B cell (primary cell): ENCODE measurements at regions not wholly inside any gene's neighbourhood (a gene's known extent, or its start where the extent isn't known, plus 50 kb on each side); places are given as distances from the start of the nearest gene placed in this dataset.

ENCODE experiments used
- ATAC-seq: fragments of 200-7000 bp; cut with Tn5 transposase; one replicate; pipeline ENCODE4 v1.10.0; 2021; ENCODE audit warnings: low read depth, mild to moderate bottlenecking, moderate number of reproducible peaks, moderate library complexity
- CTCF ChIA-PET: fragments of 350-600 bp; sonication (Branson Sonifier 250); formaldehyde crosslinking; loops from one replicate; lab custom pipeline; 2021; ENCODE audit warnings: antibody characterized with exemption, inconsistent platforms; lab: Charles Lee
- POLR2A ChIA-PET: fragments of 350-600 bp; sonication (Branson Sonifier 250); formaldehyde crosslinking; loops from one replicate; lab custom pipeline; 2021; ENCODE audit warnings: antibody characterized with exemption; lab: Charles Lee
- DNase-seq: peaks from one replicate; pipeline ENCODE4 v3.0.0; 2013
- H2AFZ ChIP-seq: 2 replicates; pipeline ENCODE4 v1.6.1; 2012; ENCODE audit warnings: mild to moderate bottlenecking, low read depth, low read length; ENCODE audit not compliant: insufficient read depth, poor library complexity, severe bottlenecking
- H3K27ac ChIP-seq, 2 donors: 1 replicate in 1 of 2; 2 replicates in 1 of 2; pipeline ENCODE4 v1.5.1; 2012 to 2013; ENCODE audit warnings: low read length in 2 of 2, mild to moderate bottlenecking in 2 of 2, moderate library complexity in 1 of 2
- H3K27me3 ChIP-seq, 4 experiments: fragments of 200-600 bp in 1 of 4; sonication (generic) in 1 of 4; replicated peaks in 1 of 4; 1 replicate in 2 of 4; 2 replicates in 2 of 4; pipeline versions ENCODE4 v1.6.1 to v1.7.0; 2013 to 2016; ENCODE audit warnings: low read length in 3 of 4, mild to moderate bottlenecking in 2 of 4, mixed read lengths in 1 of 4, moderate library complexity in 1 of 4; ENCODE audit not compliant: insufficient read depth in 4 of 4, control insufficient read depth in 3 of 4; ENCODE audit errors: control extremely low read depth in 1 of 4
- H3K36me3 ChIP-seq, 2 experiments: replicated peaks in 1 of 2; 1 replicate in 1 of 2; 2 replicates in 1 of 2; pipeline versions ENCODE4 v1.6.1 to v1.7.1; 2013; ENCODE audit warnings: low read length in 1 of 2; ENCODE audit not compliant: insufficient read depth in 2 of 2, control insufficient read depth in 1 of 2; ENCODE audit errors: control extremely low read depth in 1 of 2, extremely low read depth in 1 of 2
- H3K4me1 ChIP-seq, 2 donors: fragments of 200-600 bp in 1 of 2; sonication (generic) in 1 of 2; 1 replicate in 1 of 2; 2 replicates in 1 of 2; pipeline versions ENCODE4 v1.5.1 to v1.6.1; 2013 to 2017; ENCODE audit warnings: low read length in 2 of 2; ENCODE audit not compliant: control insufficient read depth in 2 of 2, insufficient read depth in 2 of 2
- H3K4me2 ChIP-seq: replicated peaks from 2 replicates; pipeline ENCODE3; 2012; ENCODE audit warnings: mild to moderate bottlenecking, low read depth, low read length; ENCODE audit not compliant: poor library complexity, severe bottlenecking
- H3K4me3 ChIP-seq, 5 experiments: fragments of 200-600 bp in 1 of 5; sonication (generic) in 1 of 5; 1 replicate in 3 of 5; 2 replicates in 2 of 5; pipeline versions ENCODE4 v1.5.1 to v1.7.0; 2011 to 2016; ENCODE audit warnings: low read length in 4 of 5, mild to moderate bottlenecking in 4 of 5, low read depth in 2 of 5, control low read depth in 1 of 5, moderate library complexity in 1 of 5; ENCODE audit not compliant: insufficient read depth in 1 of 5; ENCODE audit errors: control extremely low read depth in 1 of 5, extremely low read depth in 1 of 5
- H3K79me2 ChIP-seq: fragments of 200-600 bp; sonication (generic); one replicate; pipeline ENCODE4 v1.6.0; 2016; ENCODE audit warnings: low read length; ENCODE audit not compliant: control insufficient read depth, insufficient read depth
- H3K9ac ChIP-seq: fragments of 200-600 bp; sonication (generic); 2 replicates; pipeline ENCODE4 v1.6.1; 2017; ENCODE audit warnings: mild to moderate bottlenecking, low read length, moderate library complexity
- H3K9me3 ChIP-seq, 3 donors: one replicate each; pipeline versions ENCODE4 v1.6.1 to v1.7.1; 2013; ENCODE audit warnings: low read length in 2 of 3; ENCODE audit not compliant: control insufficient read depth in 2 of 3, insufficient read depth in 1 of 3; ENCODE audit errors: control extremely low read depth in 1 of 3
- H4K20me1 ChIP-seq: 2 replicates; pipeline ENCODE4 v1.6.0; 2012; ENCODE audit warnings: mild to moderate bottlenecking, low read length; ENCODE audit not compliant: insufficient read depth, control insufficient read depth, poor library complexity, severe bottlenecking
- H3K27ac Mint-ChIP-seq: one replicate; pipeline ENCODE4 v1.8.0; 2021; ENCODE audit warnings: mixed read lengths
- H3K27me3 Mint-ChIP-seq: one replicate; pipeline ENCODE4 v1.8.0; 2021; ENCODE audit warnings: mixed read lengths
- H3K4me1 Mint-ChIP-seq: one replicate; pipeline ENCODE4 v1.8.0; 2021; ENCODE audit warnings: mixed read lengths
- H3K4me3 Mint-ChIP-seq: one replicate; pipeline ENCODE4 v1.8.0; 2021; ENCODE audit warnings: mixed read lengths
- H3K9me3 Mint-ChIP-seq: one replicate; pipeline ENCODE4 v1.8.0; 2022; ENCODE audit warnings: mixed read lengths; ENCODE audit not compliant: insufficient read depth
- EZH2 ChIP-seq: IDR thresholded peaks from 2 replicates; pipeline ENCODE4 v1.6.1; 2012; ENCODE audit warnings: borderline replicate concordance, low read depth, mild to moderate bottlenecking, moderate library complexity, low read length; ENCODE audit not compliant: insufficient read depth, poor library complexity, severe bottlenecking
- WGBS: methylation state at CpG from one replicate; pipeline ENCODE4 v1.1.5; 2013; ENCODE audit warnings: missing lambda C conversion rate; ENCODE audit not compliant: insufficient coverage; 5-methylcytosine and 5-hydroxymethylcytosine counted together
- intact Hi-C: fragments of 100-400 bp; cut with micrococcal nuclease; formaldehyde crosslinking; loops from one replicate; pipeline ENCODE4 v1.10.0; 2022
- TF ChIP-seq, protein P1 (sequence below): fragments of 200-600 bp; IDR thresholded peaks from one replicate; pipeline ENCODE4 v1.8.0; 2022; ENCODE audit warnings: antibody characterized with exemption, mild to moderate bottlenecking

DNA sequence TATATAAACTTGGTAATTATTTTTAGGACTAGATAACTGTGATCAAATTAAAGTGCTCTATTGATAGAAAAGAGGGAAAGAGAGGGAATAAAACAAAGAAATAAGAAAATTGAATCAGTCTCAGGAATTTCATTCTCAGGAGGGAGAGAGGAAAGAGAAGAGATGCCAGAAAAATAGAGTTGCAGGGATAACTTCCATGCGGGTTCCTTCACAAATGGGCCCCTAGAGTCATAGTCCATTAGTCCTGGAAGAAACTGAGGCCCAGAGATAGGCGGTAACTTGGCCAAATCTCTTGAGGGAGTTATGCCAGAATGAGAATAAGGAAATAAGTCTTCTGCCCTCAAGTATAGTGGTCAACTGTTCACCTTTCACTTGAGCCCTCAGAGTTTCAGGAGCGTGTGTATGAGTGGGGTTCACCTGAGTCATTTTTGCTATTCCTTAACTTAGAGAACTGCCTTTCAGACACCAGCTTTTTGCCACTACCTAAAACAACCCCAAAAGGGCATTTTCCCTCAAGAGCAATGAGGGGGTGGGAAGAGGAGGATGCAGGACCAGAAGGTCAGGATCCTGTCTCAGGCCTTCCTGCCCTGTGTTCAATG is 192.6 kb downstream of the MEX3B start:
- POLR2A ChIA-PET = no interaction called here
- no peak overlapping the region for H3K4me3 ChIP-seq
- no peak overlapping the region for H3K27ac ChIP-seq
- no peak for ATAC-seq
- Mint-ChIP-seq H3K4me1 (no peaks in the 10 kb centered on the region), H3K4me3 (no peak overlapping the region), H3K9me3 (no peaks in the 10 kb centered on the region), H3K27me3 (peaks cover 15% of the 10 kb centered on the region), H3K27ac (no peak overlapping the region)
- H3K4me2 ChIP-seq = no peak overlapping the region
- no peaks in the 10 kb centered on the region for H3K4me1 ChIP-seq
- DNase-seq = no peak
- intact Hi-C loops = no loop called here
- no peak overlapping the region for H3K9ac ChIP-seq
- H3K79me2 ChIP-seq = no peaks in the 10 kb centered on the region
- CTCF ChIA-PET = no interaction called here
- H4K20me1 ChIP-seq = no peaks in the 10 kb centered on the region
- no peaks in the 10 kb centered on the region for H3K36me3 ChIP-seq
- TF ChIP-seq, protein P1, sequence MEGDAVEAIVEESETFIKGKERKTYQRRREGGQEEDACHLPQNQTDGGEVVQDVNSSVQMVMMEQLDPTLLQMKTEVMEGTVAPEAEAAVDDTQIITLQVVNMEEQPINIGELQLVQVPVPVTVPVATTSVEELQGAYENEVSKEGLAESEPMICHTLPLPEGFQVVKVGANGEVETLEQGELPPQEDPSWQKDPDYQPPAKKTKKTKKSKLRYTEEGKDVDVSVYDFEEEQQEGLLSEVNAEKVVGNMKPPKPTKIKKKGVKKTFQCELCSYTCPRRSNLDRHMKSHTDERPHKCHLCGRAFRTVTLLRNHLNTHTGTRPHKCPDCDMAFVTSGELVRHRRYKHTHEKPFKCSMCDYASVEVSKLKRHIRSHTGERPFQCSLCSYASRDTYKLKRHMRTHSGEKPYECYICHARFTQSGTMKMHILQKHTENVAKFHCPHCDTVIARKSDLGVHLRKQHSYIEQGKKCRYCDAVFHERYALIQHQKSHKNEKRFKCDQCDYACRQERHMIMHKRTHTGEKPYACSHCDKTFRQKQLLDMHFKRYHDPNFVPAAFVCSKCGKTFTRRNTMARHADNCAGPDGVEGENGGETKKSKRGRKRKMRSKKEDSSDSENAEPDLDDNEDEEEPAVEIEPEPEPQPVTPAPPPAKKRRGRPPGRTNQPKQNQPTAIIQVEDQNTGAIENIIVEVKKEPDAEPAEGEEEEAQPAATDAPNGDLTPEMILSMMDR = no peak
- TF ChIP-seq EZH2 = no peak
- WGBS = 100% methylated on average over 1 of the region's 3 CpGs
- no peaks in the 10 kb centered on the region for H3K27me3 ChIP-seq
- H2AFZ ChIP-seq = no peak overlapping the region
- H3K9me3 ChIP-seq = no peaks in the 10 kb centered on the region

- Histone ChIP-seq H3K79me2 (no peaks in the 10 kb centered on the region), H3K27me3 (no peaks in the 10 kb centered on the region), H2AFZ (no peak overlapping the region), H3K4me3 (no peak overlapping the region), H3K9ac (no peak overlapping the region), H3K9me3 (no peaks in the 10 kb centered on the region), H3K27ac (no peak overlapping the region), H3K36me3 (no peaks in the 10 kb centered on the region), H4K20me1 (no peaks in the 10 kb centered on the region), H3K4me2 (no peak overlapping the region), H3K4me1 (no peaks in the 10 kb centered on the region)
- ChIA-PET CTCF (no interaction called here), POLR2A (no interaction called here)
- Mint-ChIP-seq H3K27me3 (peaks cover 18% of the 10 kb centered on the region), H3K27ac (no peak overlapping the region), H3K4me3 (no peak overlapping the region), H3K9me3 (no peaks in the 10 kb centered on the region), H3K4me1 (no peaks in the 10 kb centered on the region)
- DNase-seq (no peak), ATAC-seq (no peak)
- WGBS = no CpG with 5 or more reads among the region's 5 CpGs
- intact Hi-C loops = no loop called here
- TF ChIP-seq, protein P1 = no peak
- TF ChIP-seq EZH2 = no peak
Observed at GRCh38 chr15:81852411-81853149, 193.2 kb downstream of the MEX3B start.
